Liver (tissue), 3 donors: ENCODE measurements at regions not wholly inside any gene's neighbourhood (a gene's known extent, or its start where the extent isn't known, plus 50 kb on each side); places are given as distances from the start of the nearest gene placed in this dataset.
A peak's percentile ranks its signal among the peaks of the same experiment; 100 is the strongest.

Experiments used
- CTCF ChIP-seq: fragments of 150-350 bp; IDR thresholded peaks from 2 replicates; pipeline ENCODE4 v1.5.1; 2017; ENCODE audit warnings: improper control_type of control experiment, low read depth, low read length; ENCODE audit not compliant: missing input control
- FOXA1 ChIP-seq: IDR thresholded peaks from 2 replicates; pipeline ENCODE4 v1.6.1; 2016; ENCODE audit warnings: antibody characterized with exemption
- GABPA ChIP-seq, 2 donors: IDR thresholded peaks in 1 of 2; conservative IDR thresholded peaks in 1 of 2; 2 replicates each; pipeline ENCODE4 v1.6.1; 2016; ENCODE audit warnings: antibody characterized with exemption in 2 of 2, mild to moderate bottlenecking in 1 of 2, moderate library complexity in 1 of 2
- MAX ChIP-seq: IDR thresholded peaks from 2 replicates; pipeline ENCODE4 v1.6.1; 2016; ENCODE audit warnings: antibody characterized with exemption
- NR2F2 ChIP-seq: IDR thresholded peaks from 2 replicates; pipeline ENCODE4 v1.6.1; 2016; ENCODE audit warnings: antibody characterized with exemption
- RAD21 ChIP-seq, 2 donors: IDR thresholded peaks; 2 replicates each; pipeline ENCODE4 v1.6.1; 2016; ENCODE audit warnings: antibody characterized with exemption in 2 of 2, mild to moderate bottlenecking in 2 of 2
- REST ChIP-seq: IDR thresholded peaks from 2 replicates; pipeline ENCODE4 v1.6.1; 2016; ENCODE audit warnings: antibody characterized with exemption, mild to moderate bottlenecking
- RXRA ChIP-seq, 2 donors: IDR thresholded peaks; 2 replicates each; pipeline ENCODE4 v1.6.1; 2017 to 2018; ENCODE audit warnings: antibody characterized with exemption in 2 of 2, mild to moderate bottlenecking in 1 of 2
- SP1 ChIP-seq: IDR thresholded peaks from 2 replicates; pipeline ENCODE4 v1.6.1; 2018; ENCODE audit warnings: antibody characterized with exemption, mild to moderate bottlenecking
- TAF1 ChIP-seq: conservative IDR thresholded peaks from 2 replicates; pipeline ENCODE4 v1.6.1; 2016; ENCODE audit warnings: antibody characterized with exemption, mild to moderate bottlenecking
- YY1 ChIP-seq: IDR thresholded peaks from 2 replicates; pipeline ENCODE4 v1.6.1; 2016; ENCODE audit warnings: antibody characterized with exemption, mild to moderate bottlenecking
- donor health status: healthy.
- donor health status: healthy.

GRCh38 chr3:17894434-17895060, 152.1 kb upstream of the TBC1D5 start:
- TF ChIP-seq CTCF (no peak), RAD21 (IDR thresholded peaks at IDR 0.05) (peak in 1 of 2 donors; percentile 27), NR2F2 (no peak), FOXA1 (no peak), YY1 (no peak), RXRA (IDR thresholded peaks at IDR 0.05) (no peak), TAF1 (no peak), MAX (no peak), GABPA (IDR thresholded peaks at IDR 0.05 in 1 of 2, conservative IDR thresholded peaks at IDR 0.05 in 1 of 2) (no peak), SP1 (no peak), REST (no peak)
